C4-2B (cell line): ENCODE measurements at regions not wholly inside any gene's neighbourhood (a gene's known extent, or its start where the extent isn't known, plus 50 kb on each side); places are given as distances from the start of the nearest gene placed in this dataset.

Source experiments
- ZFX ChIP-seq: fragments of 450-650 bp; IDR thresholded peaks from 2 replicates; pipeline ENCODE4 v1.6.1; 2017
- TF ChIP-seq, protein P1 (sequence below): fragments of 450-650 bp; conservative IDR thresholded peaks from 2 replicates; pipeline ENCODE4 v1.5.1; 2017; ENCODE audit warnings: mild to moderate bottlenecking

- TF ChIP-seq, protein P1, sequence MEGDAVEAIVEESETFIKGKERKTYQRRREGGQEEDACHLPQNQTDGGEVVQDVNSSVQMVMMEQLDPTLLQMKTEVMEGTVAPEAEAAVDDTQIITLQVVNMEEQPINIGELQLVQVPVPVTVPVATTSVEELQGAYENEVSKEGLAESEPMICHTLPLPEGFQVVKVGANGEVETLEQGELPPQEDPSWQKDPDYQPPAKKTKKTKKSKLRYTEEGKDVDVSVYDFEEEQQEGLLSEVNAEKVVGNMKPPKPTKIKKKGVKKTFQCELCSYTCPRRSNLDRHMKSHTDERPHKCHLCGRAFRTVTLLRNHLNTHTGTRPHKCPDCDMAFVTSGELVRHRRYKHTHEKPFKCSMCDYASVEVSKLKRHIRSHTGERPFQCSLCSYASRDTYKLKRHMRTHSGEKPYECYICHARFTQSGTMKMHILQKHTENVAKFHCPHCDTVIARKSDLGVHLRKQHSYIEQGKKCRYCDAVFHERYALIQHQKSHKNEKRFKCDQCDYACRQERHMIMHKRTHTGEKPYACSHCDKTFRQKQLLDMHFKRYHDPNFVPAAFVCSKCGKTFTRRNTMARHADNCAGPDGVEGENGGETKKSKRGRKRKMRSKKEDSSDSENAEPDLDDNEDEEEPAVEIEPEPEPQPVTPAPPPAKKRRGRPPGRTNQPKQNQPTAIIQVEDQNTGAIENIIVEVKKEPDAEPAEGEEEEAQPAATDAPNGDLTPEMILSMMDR: no peak
- TF ChIP-seq ZFX: no peak
Observed at GRCh38 chr2:183347969-183348368, 223.7 kb downstream of the NUP35 start.
